ENCODE measurements at regions not wholly inside any gene's neighbourhood (a gene's known extent, or its start where the extent isn't known, plus 50 kb on each side); places are given as distances from the start of the nearest gene placed in this dataset.

DNA sequence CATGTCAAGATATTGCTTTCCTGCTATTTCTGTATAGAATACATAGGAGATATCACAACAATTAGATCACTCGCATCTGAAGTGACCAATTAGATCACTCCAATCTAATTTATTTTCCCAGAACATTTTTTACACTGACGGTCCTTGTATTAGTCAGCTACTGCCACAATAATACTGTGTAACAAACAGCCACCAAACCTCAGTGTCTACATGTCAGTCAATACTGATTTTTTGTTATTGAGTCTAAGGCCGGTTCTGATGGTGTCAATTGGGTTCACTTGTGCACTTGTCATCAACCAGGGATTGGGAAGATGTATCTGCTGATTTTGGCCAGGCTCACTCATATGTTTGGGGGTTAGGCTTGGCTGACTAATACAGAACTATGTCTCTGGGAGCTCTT lies 275.9 kb upstream of the NFE2L3 start:
- Histone ChIP-seq H3K4me3 (ENCODE audit: low read depth in 1 of 2, low read length in 2 of 2) (no peak overlapping the region), H3K79me2 (ENCODE audit: insufficient read depth, low read length) (no peaks in the 10 kb centered on the region), H4K20me1 (ENCODE audit: insufficient read depth, low read length) (no peaks in the 10 kb centered on the region), H3K27ac (ENCODE audit: low read length) (no peak overlapping the region), H3K9ac (ENCODE audit: low read depth, low read length) (no peak overlapping the region), H3K36me3 (ENCODE audit: insufficient read depth, low read length) (no peaks in the 10 kb centered on the region), H3K4me1 (ENCODE audit: insufficient read depth, low read length) (no peaks in the 10 kb centered on the region), H2AFZ (ENCODE audit: low read depth, low read length) (no peak overlapping the region), H3K27me3 (ENCODE audit: insufficient read depth, low read length, poor library complexity) (peaks cover 20% of the 10 kb centered on the region), H3K4me2 (ENCODE audit: insufficient read depth, low read length) (no peak overlapping the region), H3K9me3 (ENCODE audit: insufficient read depth, low read length, severe bottlenecking) (no peaks in the 10 kb centered on the region)
- no peak for DNase-seq
- ATAC-seq (ENCODE audit: insufficient read depth, low read depth): no peak
- TF ChIP-seq, protein P1, sequence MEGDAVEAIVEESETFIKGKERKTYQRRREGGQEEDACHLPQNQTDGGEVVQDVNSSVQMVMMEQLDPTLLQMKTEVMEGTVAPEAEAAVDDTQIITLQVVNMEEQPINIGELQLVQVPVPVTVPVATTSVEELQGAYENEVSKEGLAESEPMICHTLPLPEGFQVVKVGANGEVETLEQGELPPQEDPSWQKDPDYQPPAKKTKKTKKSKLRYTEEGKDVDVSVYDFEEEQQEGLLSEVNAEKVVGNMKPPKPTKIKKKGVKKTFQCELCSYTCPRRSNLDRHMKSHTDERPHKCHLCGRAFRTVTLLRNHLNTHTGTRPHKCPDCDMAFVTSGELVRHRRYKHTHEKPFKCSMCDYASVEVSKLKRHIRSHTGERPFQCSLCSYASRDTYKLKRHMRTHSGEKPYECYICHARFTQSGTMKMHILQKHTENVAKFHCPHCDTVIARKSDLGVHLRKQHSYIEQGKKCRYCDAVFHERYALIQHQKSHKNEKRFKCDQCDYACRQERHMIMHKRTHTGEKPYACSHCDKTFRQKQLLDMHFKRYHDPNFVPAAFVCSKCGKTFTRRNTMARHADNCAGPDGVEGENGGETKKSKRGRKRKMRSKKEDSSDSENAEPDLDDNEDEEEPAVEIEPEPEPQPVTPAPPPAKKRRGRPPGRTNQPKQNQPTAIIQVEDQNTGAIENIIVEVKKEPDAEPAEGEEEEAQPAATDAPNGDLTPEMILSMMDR (IDR thresholded peaks at IDR 0.05; ENCODE audit: borderline replicate concordance, extremely low read depth, low read length, poor library complexity, severe bottlenecking): no peak
- no peak for TF ChIP-seq EZH2 (IDR thresholded peaks at IDR 0.05; ENCODE audit: borderline replicate concordance, low read depth, low read length, severe bottlenecking)

DNA sequence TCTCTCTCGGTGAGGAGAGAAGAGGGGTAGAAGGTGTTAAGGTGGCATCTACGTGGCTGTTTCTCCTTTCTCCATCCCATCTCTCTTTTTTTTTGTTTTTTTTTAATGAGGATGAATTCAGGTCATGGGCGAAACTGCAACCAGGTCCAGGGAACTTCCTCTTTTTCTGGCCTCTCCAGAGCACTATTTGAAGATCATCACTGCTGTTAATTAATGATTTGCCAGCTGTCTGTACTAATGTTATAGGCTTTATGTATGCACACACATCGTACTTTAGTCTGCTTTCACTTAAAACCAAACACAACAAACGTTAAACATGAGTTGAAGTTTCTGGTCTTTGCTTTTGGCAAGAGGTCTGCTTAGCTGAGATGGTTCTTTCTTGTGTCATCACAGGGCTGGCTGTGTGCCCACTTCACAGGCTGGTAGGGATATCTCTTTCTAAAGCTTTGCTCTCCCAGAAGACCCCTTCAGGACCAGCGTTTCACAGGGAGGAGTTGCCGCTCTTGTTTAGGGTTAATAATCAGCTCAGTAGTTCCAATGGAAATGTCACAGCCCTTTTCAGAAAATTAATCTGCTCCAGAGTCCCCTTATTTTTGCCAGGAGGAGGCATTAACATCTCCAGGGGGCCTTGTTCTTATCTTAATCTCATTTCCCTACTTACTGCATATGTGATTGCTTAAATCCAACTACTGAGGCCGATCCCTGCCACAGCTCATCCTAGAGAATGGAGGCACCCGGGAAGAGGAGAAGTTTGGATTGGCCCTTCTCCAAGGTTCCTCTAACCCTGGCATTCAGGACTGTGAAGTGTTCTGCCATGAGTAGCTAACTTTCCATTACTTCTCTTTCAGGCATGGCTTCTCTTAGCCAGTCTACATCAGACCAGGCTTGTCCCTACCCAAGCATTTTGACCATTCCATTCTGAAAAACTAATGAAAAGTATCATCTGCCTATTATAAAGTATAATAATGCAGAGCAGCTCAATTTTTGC lies 273.9 kb upstream of the NFE2L3 start:
- Histone ChIP-seq H3K4me3 (ENCODE audit: low read depth in 1 of 2, low read length in 2 of 2) (no peak overlapping the region), H2AFZ (ENCODE audit: low read depth, low read length) (no peak overlapping the region), H3K4me2 (ENCODE audit: insufficient read depth, low read length) (no peak overlapping the region), H4K20me1 (ENCODE audit: insufficient read depth, low read length) (no peaks in the 10 kb centered on the region), H3K4me1 (ENCODE audit: insufficient read depth, low read length) (no peaks in the 10 kb centered on the region), H3K9me3 (ENCODE audit: insufficient read depth, low read length, severe bottlenecking) (no peaks in the 10 kb centered on the region), H3K9ac (ENCODE audit: low read depth, low read length) (no peak overlapping the region), H3K27ac (ENCODE audit: low read length) (no peak overlapping the region), H3K79me2 (ENCODE audit: insufficient read depth, low read length) (no peaks in the 10 kb centered on the region), H3K27me3 (ENCODE audit: insufficient read depth, low read length, poor library complexity) (peaks cover 24% of the 10 kb centered on the region), H3K36me3 (ENCODE audit: insufficient read depth, low read length) (no peaks in the 10 kb centered on the region)
- DNase-seq (no peak), ATAC-seq (ENCODE audit: insufficient read depth, low read depth) (no peak)
- no peak for TF ChIP-seq EZH2 (IDR thresholded peaks at IDR 0.05; ENCODE audit: borderline replicate concordance, low read depth, low read length, severe bottlenecking)
- TF ChIP-seq, protein P1 (IDR thresholded peaks at IDR 0.05; ENCODE audit: borderline replicate concordance, extremely low read depth, low read length, poor library complexity, severe bottlenecking): no peak

DNA sequence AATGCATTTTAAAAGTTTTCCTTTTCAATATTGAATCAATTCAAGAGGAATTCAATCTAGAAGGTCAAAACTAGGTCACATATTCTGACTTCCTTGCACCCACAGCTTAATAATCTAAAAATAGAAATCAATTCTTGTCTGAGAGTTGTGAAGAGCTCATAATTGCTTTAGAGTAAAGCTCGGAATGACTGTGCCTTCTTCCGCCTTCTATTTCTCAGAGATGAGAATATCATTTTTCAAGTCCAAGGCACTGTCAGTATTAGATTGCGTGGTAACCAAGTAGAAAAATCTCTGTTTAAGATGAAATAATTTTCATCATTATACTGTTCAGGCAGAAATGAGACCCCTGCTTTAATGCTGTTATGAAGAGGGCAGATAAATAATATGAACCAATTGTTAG lies 272.2 kb upstream of the NFE2L3 start:
- Histone ChIP-seq H3K79me2 (ENCODE audit: insufficient read depth, low read length) (no peaks in the 10 kb centered on the region), H4K20me1 (ENCODE audit: insufficient read depth, low read length) (no peaks in the 10 kb centered on the region), H2AFZ (ENCODE audit: low read depth, low read length) (no peak overlapping the region), H3K4me2 (ENCODE audit: insufficient read depth, low read length) (no peak overlapping the region), H3K4me3 (ENCODE audit: low read depth in 1 of 2, low read length in 2 of 2) (no peak overlapping the region), H3K27ac (ENCODE audit: low read length) (no peak overlapping the region), H3K36me3 (ENCODE audit: insufficient read depth, low read length) (no peaks in the 10 kb centered on the region), H3K9me3 (ENCODE audit: insufficient read depth, low read length, severe bottlenecking) (no peaks in the 10 kb centered on the region), H3K27me3 (ENCODE audit: insufficient read depth, low read length, poor library complexity) (peaks cover 18% of the 10 kb centered on the region), H3K9ac (ENCODE audit: low read depth, low read length) (no peak overlapping the region), H3K4me1 (ENCODE audit: insufficient read depth, low read length) (no peaks in the 10 kb centered on the region)
- DNase-seq (no peak), ATAC-seq (ENCODE audit: insufficient read depth, low read depth) (no peak)
- TF ChIP-seq EZH2 (IDR thresholded peaks at IDR 0.05; ENCODE audit: borderline replicate concordance, low read depth, low read length, severe bottlenecking): no peak
- TF ChIP-seq, protein P1 (IDR thresholded peaks at IDR 0.05; ENCODE audit: borderline replicate concordance, extremely low read depth, low read length, poor library complexity, severe bottlenecking): no peak
